NT2/D1 (cell line): ENCODE measurements at regions not wholly inside any gene's neighbourhood (a gene's known extent, or its start where the extent isn't known, plus 50 kb on each side); places are given as distances from the start of the nearest gene placed in this dataset.

Source experiments
- SUZ12 ChIP-seq: IDR thresholded peaks from 2 replicates; pipeline ENCODE4 v1.6.1; 2011; ENCODE audit not compliant: insufficient read length, insufficient read depth; ENCODE audit errors: extremely low read depth
- YY1 ChIP-seq: IDR thresholded peaks from 2 replicates; pipeline ENCODE4 v1.6.1; 2011; ENCODE audit not compliant: insufficient read length, insufficient read depth
- ZNF274 ChIP-seq: IDR thresholded peaks from 2 replicates; pipeline ENCODE4 v1.6.1; 2011; ENCODE audit warnings: mild to moderate bottlenecking, low read depth, low read length

DNA sequence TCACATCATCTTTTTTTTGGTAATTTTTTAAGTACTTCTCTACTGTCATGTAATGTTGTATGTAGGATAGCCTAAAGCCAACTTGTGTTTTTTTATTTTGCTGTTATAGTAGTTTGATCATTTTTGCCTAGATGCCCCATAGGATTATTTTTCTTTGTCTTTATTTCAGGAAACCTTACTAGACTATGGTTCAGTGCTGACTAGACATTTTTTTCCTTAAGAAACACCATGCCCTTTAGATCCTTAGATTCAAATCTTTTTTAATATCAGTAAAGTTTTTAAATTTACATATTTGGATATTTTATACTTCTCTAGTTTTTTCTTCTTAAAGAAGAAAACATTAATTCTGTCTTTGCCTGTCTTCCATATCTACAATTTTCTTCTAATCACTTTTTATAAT lies 221.3 kb downstream of the IDS start:
- TF ChIP-seq SUZ12, result no peak
- TF ChIP-seq YY1, result no peak
- no peak for TF ChIP-seq ZNF274
